Liver (tissue), 8 donors: ENCODE measurements at regions not wholly inside any gene's neighbourhood (a gene's known extent, or its start where the extent isn't known, plus 50 kb on each side); places are given as distances from the start of the nearest gene placed in this dataset.

Experiments
- DNase-seq: peaks from one replicate; pipeline ENCODE4 v3.0.0-alpha.2; 2017; ENCODE audit warnings: low spot score
- H3K27ac ChIP-seq, 2 donors: one replicate each; pipeline ENCODE4 v1.7.0; 2013; ENCODE audit warnings: inconsistent platforms in 2 of 2, low read length in 2 of 2, control low read depth in 1 of 2, low read depth in 1 of 2, mild to moderate bottlenecking in 1 of 2
- H3K27me3 ChIP-seq, 4 donors: one replicate each; pipeline versions ENCODE4 v1.6.1 to v1.7.0; 2013; ENCODE audit warnings: low read length in 3 of 4, inconsistent platforms in 1 of 4, mild to moderate bottlenecking in 1 of 4, moderate library complexity in 1 of 4; ENCODE audit not compliant: control insufficient read depth in 4 of 4, insufficient read depth in 4 of 4
- H3K36me3 ChIP-seq, 4 donors: one replicate each; pipeline versions ENCODE4 v1.6.1 to v1.7.0; 2013; ENCODE audit warnings: low read length in 3 of 4, mild to moderate bottlenecking in 3 of 4, low read depth in 1 of 4, moderate library complexity in 1 of 4; ENCODE audit not compliant: control insufficient read depth in 4 of 4, insufficient read depth in 3 of 4
- H3K4me1 ChIP-seq, 4 donors: one replicate each; pipeline versions ENCODE4 v1.6.1 to v1.7.0; 2013; ENCODE audit warnings: low read length in 3 of 4, mild to moderate bottlenecking in 3 of 4, moderate library complexity in 1 of 4; ENCODE audit not compliant: control insufficient read depth in 4 of 4, insufficient read depth in 4 of 4
- H3K4me3 ChIP-seq, 3 donors: one replicate each; pipeline versions ENCODE4 v1.6.1 to v1.7.0; 2013; ENCODE audit warnings: low read length in 3 of 3, control low read depth in 1 of 3, low read depth in 1 of 3, mild to moderate bottlenecking in 1 of 3
- H3K9ac ChIP-seq, 2 donors: one replicate each; pipeline ENCODE4 v1.7.0; 2013; ENCODE audit warnings: low read length in 2 of 2, mild to moderate bottlenecking in 2 of 2, moderate library complexity in 2 of 2, control low read depth in 1 of 2, low read depth in 1 of 2
- H3K9me3 ChIP-seq, 4 donors: one replicate each; pipeline versions ENCODE4 v1.6.1 to v1.7.0; 2013; ENCODE audit warnings: low read length in 3 of 4; ENCODE audit not compliant: control insufficient read depth in 4 of 4
- EGR1 ChIP-seq, 2 donors: IDR thresholded peaks; 2 replicates each; pipeline ENCODE4 v1.6.1; 2016 to 2018; ENCODE audit warnings: antibody characterized with exemption in 2 of 2, low read depth in 2 of 2
- FOXA1 ChIP-seq: IDR thresholded peaks from 2 replicates; pipeline ENCODE4 v1.6.1; 2016; ENCODE audit warnings: antibody characterized with exemption
- GABPA ChIP-seq, 2 donors: IDR thresholded peaks in 1 of 2; conservative IDR thresholded peaks in 1 of 2; 2 replicates each; pipeline ENCODE4 v1.6.1; 2016; ENCODE audit warnings: antibody characterized with exemption in 2 of 2, mild to moderate bottlenecking in 1 of 2, moderate library complexity in 1 of 2
- HNF4A ChIP-seq, 2 donors: conservative IDR thresholded peaks; 2 replicates each; pipeline ENCODE4 v1.6.1; 2016; ENCODE audit warnings: antibody characterized with exemption in 2 of 2, mild to moderate bottlenecking in 2 of 2
- HNF4G ChIP-seq: IDR thresholded peaks from 2 replicates; pipeline ENCODE4 v1.6.1; 2016; ENCODE audit warnings: antibody characterized with exemption
- JUND ChIP-seq, 2 donors: IDR thresholded peaks; 2 replicates each; pipeline ENCODE4 v1.6.1; 2016; ENCODE audit warnings: antibody characterized with exemption in 2 of 2
- NR2F2 ChIP-seq: IDR thresholded peaks from 2 replicates; pipeline ENCODE4 v1.6.1; 2016; ENCODE audit warnings: antibody characterized with exemption
- RAD21 ChIP-seq, 2 donors: IDR thresholded peaks; 2 replicates each; pipeline ENCODE4 v1.6.1; 2016; ENCODE audit warnings: antibody characterized with exemption in 2 of 2, mild to moderate bottlenecking in 2 of 2
- RXRA ChIP-seq, 2 donors: IDR thresholded peaks; 2 replicates each; pipeline ENCODE4 v1.6.1; 2017 to 2018; ENCODE audit warnings: antibody characterized with exemption in 2 of 2, mild to moderate bottlenecking in 1 of 2
- SP1 ChIP-seq: IDR thresholded peaks from 2 replicates; pipeline ENCODE4 v1.6.1; 2018; ENCODE audit warnings: antibody characterized with exemption, mild to moderate bottlenecking
- TAF1 ChIP-seq: conservative IDR thresholded peaks from 2 replicates; pipeline ENCODE4 v1.6.1; 2016; ENCODE audit warnings: antibody characterized with exemption, mild to moderate bottlenecking
- YY1 ChIP-seq: IDR thresholded peaks from 2 replicates; pipeline ENCODE4 v1.6.1; 2016; ENCODE audit warnings: antibody characterized with exemption, mild to moderate bottlenecking
- WGBS: extraction: QIAGEN DNeasy Blood & Tissue Kit; methylation state at CpG from one replicate; pipeline ENCODE4 v1.1.7; 2013; 5-methylcytosine and 5-hydroxymethylcytosine counted together
- TF ChIP-seq, protein P1 (sequence below): fragments of 150-350 bp; IDR thresholded peaks from 2 replicates; pipeline ENCODE4 v1.5.1; 2017; ENCODE audit warnings: improper control_type of control experiment, low read depth, low read length; ENCODE audit not compliant: missing input control
- TF ChIP-seq, protein P2 (sequence below): IDR thresholded peaks from 2 replicates; pipeline ENCODE4 v1.6.1; 2016; ENCODE audit warnings: antibody characterized with exemption
- TF ChIP-seq, protein P3 (sequence below): IDR thresholded peaks from 2 replicates; pipeline ENCODE4 v1.6.1; 2016; ENCODE audit warnings: antibody characterized with exemption
- TF ChIP-seq, protein P4 (sequence below): IDR thresholded peaks from 2 replicates; pipeline ENCODE4 v1.6.1; 2016; ENCODE audit warnings: antibody characterized with exemption
- TF ChIP-seq, protein P5 (sequence below): IDR thresholded peaks from 2 replicates; pipeline ENCODE4 v1.6.1; 2016; ENCODE audit warnings: antibody characterized with exemption, mild to moderate bottlenecking
- donor health status: healthy.
- donor health status: healthy.
- donor health status: healthy.
- donor health status: healthy.
- donor health status: healthy.

DNA sequence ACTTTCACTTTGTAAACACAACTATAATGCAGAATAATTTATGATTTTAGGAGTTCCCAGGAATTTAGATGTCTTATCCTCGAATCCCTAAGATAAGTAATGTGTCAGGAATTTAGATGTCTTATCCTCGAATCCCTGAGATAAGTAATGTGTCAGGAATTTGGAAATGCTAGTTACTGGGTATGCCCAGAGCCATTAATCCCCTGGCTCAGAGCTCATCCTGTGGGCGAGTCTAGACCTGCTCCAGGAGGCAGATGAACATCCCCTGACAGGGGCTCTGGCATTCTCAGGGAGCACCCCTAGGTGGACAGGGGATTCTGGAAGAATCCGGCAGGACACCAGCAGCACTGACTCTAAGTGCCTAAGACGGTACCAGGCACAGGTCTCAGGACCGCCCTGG, 163.3 kb downstream of the ARRDC4 start:
- Histone ChIP-seq H3K36me3 (no peaks in the 10 kb centered on the region), H3K9me3 (no peaks in the 10 kb centered on the region), H3K27ac (no peak overlapping the region), H3K4me1 (no peaks in the 10 kb centered on the region), H3K9ac (no peak overlapping the region), H3K27me3 (peaks cover 0 to 6% (median 0%) of the 10 kb centered on the region in 4 donors), H3K4me3 (no peak overlapping the region)
- no peak for DNase-seq
- TF ChIP-seq TAF1 = no peak
- TF ChIP-seq JUND (IDR thresholded peaks at IDR 0.05) = no peak
- TF ChIP-seq HNF4G = no peak
- TF ChIP-seq, protein P1, sequence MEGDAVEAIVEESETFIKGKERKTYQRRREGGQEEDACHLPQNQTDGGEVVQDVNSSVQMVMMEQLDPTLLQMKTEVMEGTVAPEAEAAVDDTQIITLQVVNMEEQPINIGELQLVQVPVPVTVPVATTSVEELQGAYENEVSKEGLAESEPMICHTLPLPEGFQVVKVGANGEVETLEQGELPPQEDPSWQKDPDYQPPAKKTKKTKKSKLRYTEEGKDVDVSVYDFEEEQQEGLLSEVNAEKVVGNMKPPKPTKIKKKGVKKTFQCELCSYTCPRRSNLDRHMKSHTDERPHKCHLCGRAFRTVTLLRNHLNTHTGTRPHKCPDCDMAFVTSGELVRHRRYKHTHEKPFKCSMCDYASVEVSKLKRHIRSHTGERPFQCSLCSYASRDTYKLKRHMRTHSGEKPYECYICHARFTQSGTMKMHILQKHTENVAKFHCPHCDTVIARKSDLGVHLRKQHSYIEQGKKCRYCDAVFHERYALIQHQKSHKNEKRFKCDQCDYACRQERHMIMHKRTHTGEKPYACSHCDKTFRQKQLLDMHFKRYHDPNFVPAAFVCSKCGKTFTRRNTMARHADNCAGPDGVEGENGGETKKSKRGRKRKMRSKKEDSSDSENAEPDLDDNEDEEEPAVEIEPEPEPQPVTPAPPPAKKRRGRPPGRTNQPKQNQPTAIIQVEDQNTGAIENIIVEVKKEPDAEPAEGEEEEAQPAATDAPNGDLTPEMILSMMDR = no peak
- no peak for TF ChIP-seq RAD21 (IDR thresholded peaks at IDR 0.05)
- TF ChIP-seq FOXA1 = no peak
- TF ChIP-seq YY1 = no peak
- no peak for TF ChIP-seq EGR1 (IDR thresholded peaks at IDR 0.05; ENCODE audit: low read depth in 2 of 2)
- TF ChIP-seq GABPA (IDR thresholded peaks at IDR 0.05 in 1 of 2, conservative IDR thresholded peaks at IDR 0.05 in 1 of 2) = no peak
- no peak for TF ChIP-seq HNF4A (conservative IDR thresholded peaks at IDR 0.05)
- WGBS = 70% methylated on average over 6 of the region's 6 CpGs

DNA sequence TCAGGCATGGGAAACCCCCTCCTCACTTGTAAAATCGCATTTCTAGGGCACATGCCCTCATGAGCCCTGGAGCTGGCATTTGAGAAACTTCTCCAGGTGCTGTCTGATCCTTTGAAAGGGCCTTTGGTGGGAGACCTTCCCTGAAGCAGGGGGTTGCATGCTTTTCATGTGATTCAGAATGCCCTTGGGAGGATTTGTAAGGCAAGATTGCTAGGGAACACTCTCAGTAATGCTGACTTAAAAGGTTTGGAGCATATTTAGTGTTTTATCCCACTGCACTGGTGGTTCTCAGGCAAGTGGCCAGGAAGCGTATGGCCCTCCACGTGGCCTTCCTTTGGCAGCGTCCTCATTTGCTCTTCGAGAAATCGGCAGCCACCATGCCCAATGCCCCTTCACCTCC, 164.1 kb downstream of the ARRDC4 start:
- peaks cover 0 to 6% (median 0%) of the 10 kb centered on the region in 4 donors for H3K27me3 ChIP-seq
- no peaks in the 10 kb centered on the region for H3K36me3 ChIP-seq
- no peaks in the 10 kb centered on the region for H3K4me1 ChIP-seq
- WGBS = 80% methylated on average over 6 of the region's 6 CpGs
- TF ChIP-seq HNF4G (no peak), FOXA1 (no peak), SP1 (no peak)
- TF ChIP-seq, protein P2, sequence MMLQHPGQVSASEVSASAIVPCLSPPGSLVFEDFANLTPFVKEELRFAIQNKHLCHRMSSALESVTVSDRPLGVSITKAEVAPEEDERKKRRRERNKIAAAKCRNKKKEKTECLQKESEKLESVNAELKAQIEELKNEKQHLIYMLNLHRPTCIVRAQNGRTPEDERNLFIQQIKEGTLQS = no peak
- TF ChIP-seq, protein P3, sequence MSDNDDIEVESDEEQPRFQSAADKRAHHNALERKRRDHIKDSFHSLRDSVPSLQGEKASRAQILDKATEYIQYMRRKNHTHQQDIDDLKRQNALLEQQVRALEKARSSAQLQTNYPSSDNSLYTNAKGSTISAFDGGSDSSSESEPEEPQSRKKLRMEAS = no peak
- no peak overlapping the region for H3K27ac ChIP-seq
- no peak for DNase-seq
- H3K9ac ChIP-seq = no peak overlapping the region
- no peak overlapping the region for H3K4me3 ChIP-seq
- H3K9me3 ChIP-seq = no peaks in the 10 kb centered on the region

DNA sequence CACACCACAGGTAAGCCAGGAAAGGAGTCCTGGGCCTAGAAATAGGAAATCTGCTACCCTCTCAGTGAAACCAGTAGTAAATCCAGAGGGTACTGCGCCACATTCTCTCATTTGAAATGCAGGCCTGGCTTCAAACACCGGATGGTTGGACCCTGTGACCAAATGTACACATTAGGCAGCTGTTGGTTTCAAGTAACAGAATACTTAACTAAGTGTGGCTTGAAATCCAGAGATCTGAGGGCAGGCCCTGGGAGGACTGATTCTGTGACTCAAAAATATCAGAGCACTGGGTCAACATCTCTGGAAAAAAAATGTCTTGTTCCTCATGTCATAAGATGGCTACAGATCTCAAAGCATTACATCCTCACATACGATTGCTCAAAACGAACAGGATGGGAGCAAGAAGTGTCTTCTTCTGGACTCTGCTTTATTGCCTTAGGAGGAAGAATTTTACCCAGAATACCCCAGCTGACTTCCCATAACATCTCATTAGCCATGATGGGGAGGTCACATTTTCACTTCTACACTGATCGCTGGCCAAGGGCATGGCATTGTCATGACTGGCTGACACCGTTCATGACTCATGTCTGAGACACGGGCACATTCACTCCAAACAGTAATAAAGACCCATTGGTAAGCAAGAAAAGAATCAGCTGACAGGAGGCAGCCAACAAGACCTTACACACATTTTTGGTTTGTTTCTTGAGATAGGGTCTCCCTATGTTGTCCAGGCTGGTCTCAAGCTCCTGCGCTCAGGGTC, 166.0 kb downstream of the ARRDC4 start:
- H3K9ac ChIP-seq = no peak overlapping the region
- 72% methylated on average over 8 of the region's 8 CpGs for WGBS
- H3K36me3 ChIP-seq = no peaks in the 10 kb centered on the region
- H3K27ac ChIP-seq = no peak overlapping the region
- TF ChIP-seq EGR1 (IDR thresholded peaks at IDR 0.05; ENCODE audit: low read depth in 2 of 2) (no peak), HNF4G (no peak), GABPA (IDR thresholded peaks at IDR 0.05 in 1 of 2, conservative IDR thresholded peaks at IDR 0.05 in 1 of 2) (no peak), NR2F2 (no peak), RXRA (IDR thresholded peaks at IDR 0.05) (no peak)
- TF ChIP-seq, protein P4, sequence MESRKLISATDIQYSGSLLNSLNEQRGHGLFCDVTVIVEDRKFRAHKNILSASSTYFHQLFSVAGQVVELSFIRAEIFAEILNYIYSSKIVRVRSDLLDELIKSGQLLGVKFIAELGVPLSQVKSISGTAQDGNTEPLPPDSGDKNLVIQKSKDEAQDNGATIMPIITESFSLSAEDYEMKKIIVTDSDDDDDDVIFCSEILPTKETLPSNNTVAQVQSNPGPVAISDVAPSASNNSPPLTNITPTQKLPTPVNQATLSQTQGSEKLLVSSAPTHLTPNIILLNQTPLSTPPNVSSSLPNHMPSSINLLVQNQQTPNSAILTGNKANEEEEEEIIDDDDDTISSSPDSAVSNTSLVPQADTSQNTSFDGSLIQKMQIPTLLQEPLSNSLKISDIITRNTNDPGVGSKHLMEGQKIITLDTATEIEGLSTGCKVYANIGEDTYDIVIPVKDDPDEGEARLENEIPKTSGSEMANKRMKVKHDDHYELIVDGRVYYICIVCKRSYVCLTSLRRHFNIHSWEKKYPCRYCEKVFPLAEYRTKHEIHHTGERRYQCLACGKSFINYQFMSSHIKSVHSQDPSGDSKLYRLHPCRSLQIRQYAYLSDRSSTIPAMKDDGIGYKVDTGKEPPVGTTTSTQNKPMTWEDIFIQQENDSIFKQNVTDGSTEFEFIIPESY = no peak
- TF ChIP-seq, protein P5, sequence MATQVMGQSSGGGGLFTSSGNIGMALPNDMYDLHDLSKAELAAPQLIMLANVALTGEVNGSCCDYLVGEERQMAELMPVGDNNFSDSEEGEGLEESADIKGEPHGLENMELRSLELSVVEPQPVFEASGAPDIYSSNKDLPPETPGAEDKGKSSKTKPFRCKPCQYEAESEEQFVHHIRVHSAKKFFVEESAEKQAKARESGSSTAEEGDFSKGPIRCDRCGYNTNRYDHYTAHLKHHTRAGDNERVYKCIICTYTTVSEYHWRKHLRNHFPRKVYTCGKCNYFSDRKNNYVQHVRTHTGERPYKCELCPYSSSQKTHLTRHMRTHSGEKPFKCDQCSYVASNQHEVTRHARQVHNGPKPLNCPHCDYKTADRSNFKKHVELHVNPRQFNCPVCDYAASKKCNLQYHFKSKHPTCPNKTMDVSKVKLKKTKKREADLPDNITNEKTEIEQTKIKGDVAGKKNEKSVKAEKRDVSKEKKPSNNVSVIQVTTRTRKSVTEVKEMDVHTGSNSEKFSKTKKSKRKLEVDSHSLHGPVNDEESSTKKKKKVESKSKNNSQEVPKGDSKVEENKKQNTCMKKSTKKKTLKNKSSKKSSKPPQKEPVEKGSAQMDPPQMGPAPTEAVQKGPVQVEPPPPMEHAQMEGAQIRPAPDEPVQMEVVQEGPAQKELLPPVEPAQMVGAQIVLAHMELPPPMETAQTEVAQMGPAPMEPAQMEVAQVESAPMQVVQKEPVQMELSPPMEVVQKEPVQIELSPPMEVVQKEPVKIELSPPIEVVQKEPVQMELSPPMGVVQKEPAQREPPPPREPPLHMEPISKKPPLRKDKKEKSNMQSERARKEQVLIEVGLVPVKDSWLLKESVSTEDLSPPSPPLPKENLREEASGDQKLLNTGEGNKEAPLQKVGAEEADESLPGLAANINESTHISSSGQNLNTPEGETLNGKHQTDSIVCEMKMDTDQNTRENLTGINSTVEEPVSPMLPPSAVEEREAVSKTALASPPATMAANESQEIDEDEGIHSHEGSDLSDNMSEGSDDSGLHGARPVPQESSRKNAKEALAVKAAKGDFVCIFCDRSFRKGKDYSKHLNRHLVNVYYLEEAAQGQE = no peak
- no peaks in the 10 kb centered on the region for H3K9me3 ChIP-seq
- H3K27me3 ChIP-seq = peaks cover 0 to 6% (median 0%) of the 10 kb centered on the region in 4 donors
- H3K4me3 ChIP-seq = no peak overlapping the region
- H3K4me1 ChIP-seq = no peaks in the 10 kb centered on the region
- DNase-seq = no peak
